Cardiac muscle cell (in vitro differentiated cells and primary cell): ENCODE measurements at regions not wholly inside any gene's neighbourhood (a gene's known extent, or its start where the extent isn't known, plus 50 kb on each side); places are given as distances from the start of the nearest gene placed in this dataset.
A peak's percentile ranks its signal among the peaks of the same experiment; 100 is the strongest.
"Not testable (repeated sequence)": the region's sequence is repeated elsewhere in the genome, so short reads cannot be mapped to it uniquely, and the experiment has no call there.

Experiments used
- DNase-seq, 2 donors: peaks; one replicate each; pipeline versions ENCODE4 v3.0.0 to v3.0.0-alpha.2; 2010 to 2017; ENCODE audit warnings: low read depth in 1 of 2, low spot score in 1 of 2
- H3K27ac ChIP-seq: fragments of 200-600 bp; sonication (generic); 2 replicates; pipeline ENCODE4 v1.5.1; 2016
- H3K27me3 ChIP-seq: fragments of 200-600 bp; sonication (generic); 2 replicates; pipeline ENCODE4 v1.6.0; 2016; ENCODE audit warnings: control low read depth
- H3K36me3 ChIP-seq: fragments of 200-600 bp; sonication (generic); 2 replicates; pipeline ENCODE4 v1.5.1; 2016; ENCODE audit warnings: control low read depth
- H3K4me1 ChIP-seq: fragments of 200-600 bp; sonication (generic); 2 replicates; pipeline ENCODE4 v1.8.1; 2017; ENCODE audit warnings: low read depth, mild to moderate bottlenecking, mixed run types
- H3K4me3 ChIP-seq: fragments of 200-600 bp; sonication (generic); 2 replicates; pipeline ENCODE4 v1.5.1; 2016; ENCODE audit warnings: mild to moderate bottlenecking
- H3K9me3 ChIP-seq: fragments of 200-600 bp; sonication (generic); 2 replicates; pipeline ENCODE4 v1.5.1; 2017; ENCODE audit warnings: low read depth, mild to moderate bottlenecking, control low read depth
- CTCF ChIP-seq: IDR thresholded peaks from 2 replicates; pipeline ENCODE4 v1.5.1; 2012; ENCODE audit warnings: low read depth, mild to moderate bottlenecking, low read length

- H3K4me3 ChIP-seq, DNase-seq, H3K9me3 ChIP-seq, H3K27ac ChIP-seq, H3K36me3 ChIP-seq, H3K4me1 ChIP-seq, H3K27me3 ChIP-seq: not testable (repeated sequence)
Measured at GRCh38 chr1:95297906-95298305, 63.9 kb downstream of the RWDD3 start.

GRCh38 chr1:95301091-95301490, 67.1 kb downstream of the RWDD3 start:
- DNase-seq: no peak
- H3K4me3 ChIP-seq: no peak overlapping the region
- no peaks in the 10 kb centered on the region for H3K36me3 ChIP-seq
- no peak for TF ChIP-seq CTCF
- no peaks in the 10 kb centered on the region for H3K4me1 ChIP-seq
- no peak overlapping the region for H3K27ac ChIP-seq
- no peaks in the 10 kb centered on the region for H3K9me3 ChIP-seq
- H3K27me3 ChIP-seq: no peaks in the 10 kb centered on the region

- H3K9me3 ChIP-seq: no peaks in the 10 kb centered on the region
- no peak overlapping the region for H3K4me3 ChIP-seq
- no peak for DNase-seq
Measured at GRCh38 chr1:95301614-95302013, 67.6 kb downstream of the RWDD3 start.

GRCh38 chr1:95304803-95305202, 70.8 kb downstream of the RWDD3 start:
- Histone ChIP-seq H3K4me3 (no peak overlapping the region), H3K27me3 (no peaks in the 10 kb centered on the region), H3K36me3 (no peaks in the 10 kb centered on the region), H3K27ac (no peak overlapping the region), H3K4me1 (peaks cover 4% of the 10 kb centered on the region), H3K9me3 (no peaks in the 10 kb centered on the region)
- no peak for TF ChIP-seq CTCF
- no peak for DNase-seq

More at GRCh38 chr1:95301614-95302013, 67.6 kb downstream of the RWDD3 start:
- no peaks in the 10 kb centered on the region for H3K27me3 ChIP-seq
- H3K4me1 ChIP-seq: no peaks in the 10 kb centered on the region
- H3K36me3 ChIP-seq: no peaks in the 10 kb centered on the region
- H3K27ac ChIP-seq: no peak overlapping the region
- TF ChIP-seq CTCF: no peak

GRCh38 chr1:95308276-95309030, 74.4 kb downstream of the RWDD3 start:
- Histone ChIP-seq H3K27me3 (no peaks in the 10 kb centered on the region), H3K4me1 (peaks cover 9% of the 10 kb centered on the region), H3K9me3 (no peaks in the 10 kb centered on the region), H3K27ac (no peak overlapping the region), H3K36me3 (no peaks in the 10 kb centered on the region), H3K4me3 (no peak overlapping the region)
- TF ChIP-seq CTCF: no peak
- DNase-seq: no peak

- no peak overlapping the region for H3K4me3 ChIP-seq
- DNase-seq: peak; percentile 55 to 75
- H3K27ac ChIP-seq: no peak overlapping the region
- H3K27me3 ChIP-seq: no peaks in the 10 kb centered on the region
- peaks cover 9% of the 10 kb centered on the region for H3K4me1 ChIP-seq
- no peaks in the 10 kb centered on the region for H3K36me3 ChIP-seq
- no peaks in the 10 kb centered on the region for H3K9me3 ChIP-seq
- peak; percentile 58 for TF ChIP-seq CTCF
Measured at GRCh38 chr1:95309031-95309471, 75.0 kb downstream of the RWDD3 start.
